ENCODE measurements at regions not wholly inside any gene's neighbourhood (a gene's known extent, or its start where the extent isn't known, plus 50 kb on each side); places are given as distances from the start of the nearest gene placed in this dataset.

DNA sequence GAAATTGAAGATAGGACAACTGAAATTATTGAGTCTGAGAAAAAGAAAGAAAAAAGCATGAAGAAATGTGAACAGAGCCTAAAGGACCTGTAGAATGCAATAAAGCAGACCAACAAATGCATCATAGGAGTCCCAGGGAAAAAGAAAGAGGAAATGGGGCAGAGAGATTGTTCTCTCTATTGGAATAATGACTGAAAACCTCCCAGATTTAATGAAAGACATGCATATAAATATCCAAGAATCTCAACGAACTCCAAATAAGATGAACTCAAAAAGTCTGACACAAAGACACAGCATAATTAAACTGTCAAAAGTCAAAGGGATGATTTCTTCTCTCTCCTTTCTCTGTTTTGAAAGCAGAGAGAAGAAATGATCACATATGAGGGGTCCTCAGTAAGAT is 124.7 kb downstream of the MEX3B start:
- TF ChIP-seq, protein P1, sequence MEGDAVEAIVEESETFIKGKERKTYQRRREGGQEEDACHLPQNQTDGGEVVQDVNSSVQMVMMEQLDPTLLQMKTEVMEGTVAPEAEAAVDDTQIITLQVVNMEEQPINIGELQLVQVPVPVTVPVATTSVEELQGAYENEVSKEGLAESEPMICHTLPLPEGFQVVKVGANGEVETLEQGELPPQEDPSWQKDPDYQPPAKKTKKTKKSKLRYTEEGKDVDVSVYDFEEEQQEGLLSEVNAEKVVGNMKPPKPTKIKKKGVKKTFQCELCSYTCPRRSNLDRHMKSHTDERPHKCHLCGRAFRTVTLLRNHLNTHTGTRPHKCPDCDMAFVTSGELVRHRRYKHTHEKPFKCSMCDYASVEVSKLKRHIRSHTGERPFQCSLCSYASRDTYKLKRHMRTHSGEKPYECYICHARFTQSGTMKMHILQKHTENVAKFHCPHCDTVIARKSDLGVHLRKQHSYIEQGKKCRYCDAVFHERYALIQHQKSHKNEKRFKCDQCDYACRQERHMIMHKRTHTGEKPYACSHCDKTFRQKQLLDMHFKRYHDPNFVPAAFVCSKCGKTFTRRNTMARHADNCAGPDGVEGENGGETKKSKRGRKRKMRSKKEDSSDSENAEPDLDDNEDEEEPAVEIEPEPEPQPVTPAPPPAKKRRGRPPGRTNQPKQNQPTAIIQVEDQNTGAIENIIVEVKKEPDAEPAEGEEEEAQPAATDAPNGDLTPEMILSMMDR (IDR thresholded peaks at IDR 0.05) = no peak
- TF ChIP-seq POLR2A (IDR thresholded peaks at IDR 0.05) = no peak
